Epithelial cell of prostate (primary cell): ENCODE measurements at regions not wholly inside any gene's neighbourhood (a gene's known extent, or its start where the extent isn't known, plus 50 kb on each side); places are given as distances from the start of the nearest gene placed in this dataset.
A peak's percentile ranks its signal among the peaks of the same experiment; 100 is the strongest.
"Not testable (repeated sequence)": the region's sequence is repeated elsewhere in the genome, so short reads cannot be mapped to it uniquely, and the experiment has no call there.

Source experiments
- DNase-seq: peaks from one replicate; pipeline ENCODE4 v3.0.0-alpha.2; 2011; ENCODE audit warnings: low read depth, low spot score
- H3K27ac ChIP-seq: fragments of 450-650 bp; 2 replicates; pipeline ENCODE4 v1.5.1; 2017; ENCODE audit warnings: mild to moderate bottlenecking

GRCh38 chrX:64580605-64581004 is 185.4 kb upstream of the MTMR8 start:
- no peak for DNase-seq
- H3K27ac ChIP-seq, result no peak overlapping the region

- DNase-seq, result no peak
Observed at GRCh38 chrX:64580035-64580434, 184.8 kb upstream of the MTMR8 start.

GRCh38 chrX:64571011-64571410 is 175.8 kb upstream of the MTMR8 start:
- DNase-seq, result no peak
- H3K27ac ChIP-seq, result no peak overlapping the region

More at GRCh38 chrX:64580035-64580434, 184.8 kb upstream of the MTMR8 start:
- H3K27ac ChIP-seq, result no peak overlapping the region

GRCh38 chrX:64570204-64570603 is 175.0 kb upstream of the MTMR8 start:
- no peak for DNase-seq
- H3K27ac ChIP-seq, result no peak overlapping the region

GRCh38 chrX:64565348-64565747 is 170.1 kb upstream of the MTMR8 start:
- not testable (repeated sequence) for DNase-seq, H3K27ac ChIP-seq

GRCh38 chrX:64549236-64549635 is 154.0 kb upstream of the MTMR8 start:
- not testable (repeated sequence) for DNase-seq, H3K27ac ChIP-seq

- H3K27ac ChIP-seq, result no peak overlapping the region
- peak; percentile 8 for DNase-seq
Observed at GRCh38 chrX:64536736-64537135, 141.5 kb upstream of the MTMR8 start.
